Aorta (tissue), 5 donors: ENCODE measurements at regions not wholly inside any gene's neighbourhood (a gene's known extent, or its start where the extent isn't known, plus 50 kb on each side); places are given as distances from the start of the nearest gene placed in this dataset.
"Not testable (repeated sequence)": the region's sequence is repeated elsewhere in the genome, so short reads cannot be mapped to it uniquely, and the experiment has no call there.

Experiments used
- ATAC-seq: fragments of 200-7000 bp; cut with Tn5 transposase; one replicate; pipeline ENCODE4 v1.9.1; 2022; ENCODE audit warnings: moderate library complexity; ENCODE audit not compliant: low FRiP score
- DNase-seq, 2 donors: peaks; one replicate each; pipeline ENCODE4 v3.0.0-alpha.2; 2020
- H3K27ac ChIP-seq, 2 donors: one replicate each; pipeline ENCODE4 v1.5.1; 2013; ENCODE audit warnings: low read length in 2 of 2, mild to moderate bottlenecking in 2 of 2, moderate library complexity in 2 of 2, control low read depth in 1 of 2, inconsistent platforms in 1 of 2, low read depth in 1 of 2
- H3K27me3 ChIP-seq, 2 donors: one replicate each; pipeline ENCODE4 v1.6.1; 2013; ENCODE audit warnings: control low read depth in 1 of 2, low read length in 1 of 2, mild to moderate bottlenecking in 1 of 2, moderate library complexity in 1 of 2; ENCODE audit not compliant: insufficient read depth in 2 of 2, control insufficient read depth in 1 of 2
- H3K36me3 ChIP-seq, 2 donors: one replicate each; pipeline ENCODE4 v1.6.1; 2013; ENCODE audit warnings: control low read depth in 1 of 2, low read length in 1 of 2, mild to moderate bottlenecking in 1 of 2; ENCODE audit not compliant: insufficient read depth in 2 of 2, control insufficient read depth in 1 of 2
- H3K4me1 ChIP-seq, 2 donors: one replicate each; pipeline ENCODE4 v1.6.1; 2013; ENCODE audit warnings: low read length in 2 of 2, control low read depth in 1 of 2, mild to moderate bottlenecking in 1 of 2, moderate library complexity in 1 of 2; ENCODE audit not compliant: insufficient read depth in 2 of 2, control insufficient read depth in 1 of 2
- H3K4me3 ChIP-seq, 2 donors: one replicate each; pipeline ENCODE4 v1.5.1; 2013; ENCODE audit warnings: low read length in 2 of 2, control low read depth in 1 of 2, mild to moderate bottlenecking in 1 of 2
- H3K9me3 ChIP-seq: one replicate; pipeline ENCODE4 v1.6.1; 2013; ENCODE audit warnings: mild to moderate bottlenecking, low read length; ENCODE audit not compliant: control insufficient read depth
- WGBS, 2 donors: extraction: QIAGEN DNeasy Blood & Tissue Kit; methylation state at CpG; one replicate each; pipeline ENCODE4 v1.1.7; 2013; 5-methylcytosine and 5-hydroxymethylcytosine counted together
- intact Hi-C, 2 donors: fragments of 100-400 bp; cut with DNase I; formaldehyde crosslinking; loops; one replicate each; pipeline versions ENCODE4 v1.14.2 to v1.15.0; 2022
- donor health status: healthy with polysubstance abuse.
- donor health status: Bipolar disorder and iron deficiency.
- donor health status: DM: no; HTN: no; CAD: no.
- donor health status: DM: no; HTN: no; CAD: no.
- donor health status: DM: yes; HTN: yes; CAD: no.

DNA sequence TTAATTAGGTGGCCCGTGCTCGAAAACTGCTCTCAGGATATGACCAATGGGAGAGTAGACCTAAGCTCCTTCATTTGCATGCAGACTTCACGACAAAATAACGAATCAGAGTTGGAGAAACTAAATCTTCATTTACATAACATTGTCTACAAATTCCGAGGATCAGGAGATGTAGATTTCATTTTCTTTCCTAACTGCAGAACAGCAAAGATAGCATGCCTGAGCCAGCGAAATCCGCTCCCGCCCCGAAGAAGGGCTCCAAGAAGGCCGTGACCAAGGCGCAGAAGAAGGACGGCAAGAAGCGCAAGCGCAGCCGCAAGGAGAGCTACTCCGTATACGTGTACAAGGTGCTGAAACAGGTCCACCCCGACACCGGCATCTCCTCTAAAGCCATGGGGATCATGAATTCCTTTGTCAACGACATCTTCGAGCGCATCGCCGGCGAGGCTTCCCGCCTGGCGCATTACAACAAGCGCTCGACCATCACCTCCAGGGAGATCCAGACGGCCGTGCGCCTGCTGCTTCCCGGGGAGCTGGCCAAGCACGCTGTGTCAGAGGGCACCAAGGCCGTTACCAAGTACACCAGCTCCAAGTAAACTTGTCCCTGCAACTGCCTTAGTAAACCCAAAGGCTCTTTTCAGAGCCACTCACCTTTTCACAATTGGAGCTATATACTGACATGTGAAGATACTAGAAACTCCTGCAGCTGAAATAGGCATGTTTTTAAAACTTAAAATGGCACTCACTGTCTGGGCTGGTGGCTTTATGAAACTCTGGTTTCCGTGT, 96.5 kb downstream of the HFE start:
- 0% methylated on average over 36 of the region's 36 CpGs for WGBS, 2 donors
- ATAC-seq (peak; percentile 93), DNase-seq (peak; percentile 77 to 87)
- no peaks in the 10 kb centered on the region for H3K36me3 ChIP-seq
- no peaks in the 10 kb centered on the region for H3K4me1 ChIP-seq
- peak overlapping the region; percentile 73 to 82 for H3K4me3 ChIP-seq
- intact Hi-C loops: loop anchor here in 1 of 2 donors (10.0 kb wide), 1 partner anchor 149 kb away; a partner anchor contains a TSS
- H3K9me3 ChIP-seq: no peaks in the 10 kb centered on the region
- H3K27ac ChIP-seq: peak overlapping the region; percentile 63 to 79
- H3K27me3 ChIP-seq: no peaks in the 10 kb centered on the region

DNA sequence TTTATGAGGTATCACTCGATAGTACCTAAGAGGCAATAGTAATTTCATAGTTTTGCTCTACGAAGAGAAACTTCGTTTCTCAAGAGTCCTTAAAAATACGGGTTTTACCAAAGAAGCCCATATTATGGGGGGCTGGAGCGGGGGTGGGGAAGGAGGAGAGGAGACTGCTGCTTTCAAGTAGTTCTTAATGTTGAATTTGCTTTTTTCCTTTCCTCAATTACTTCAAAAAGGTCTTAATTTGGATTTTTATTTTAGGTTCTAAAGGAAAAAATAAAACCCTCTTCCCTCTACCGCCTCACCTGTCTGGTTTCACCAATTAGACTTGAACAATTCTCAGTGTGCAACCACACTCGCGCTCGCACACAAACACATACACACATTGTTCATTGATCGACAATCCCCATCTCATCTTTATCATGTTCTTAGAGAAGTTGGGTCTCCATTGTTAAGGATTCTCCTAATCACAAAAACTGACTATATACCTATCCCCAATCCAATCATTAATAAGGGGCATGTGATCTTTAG, 97.2 kb downstream of the HFE start:
- intact Hi-C loops: loop anchor here in 1 of 2 donors (10.0 kb wide), 1 partner anchor 150 kb away; a partner anchor contains a TSS
- Histone ChIP-seq H3K36me3 (no peaks in the 10 kb centered on the region), H3K4me3 (peak overlapping the region; percentile 60 to 73), H3K4me1 (no peaks in the 10 kb centered on the region), H3K9me3 (no peaks in the 10 kb centered on the region), H3K27me3 (no peaks in the 10 kb centered on the region), H3K27ac (no peak overlapping the region)
- WGBS, 2 donors: 52 to 53% methylated on average over 10 of the region's 10 CpGs
- ATAC-seq: no peak
- DNase-seq: no peak

DNA sequence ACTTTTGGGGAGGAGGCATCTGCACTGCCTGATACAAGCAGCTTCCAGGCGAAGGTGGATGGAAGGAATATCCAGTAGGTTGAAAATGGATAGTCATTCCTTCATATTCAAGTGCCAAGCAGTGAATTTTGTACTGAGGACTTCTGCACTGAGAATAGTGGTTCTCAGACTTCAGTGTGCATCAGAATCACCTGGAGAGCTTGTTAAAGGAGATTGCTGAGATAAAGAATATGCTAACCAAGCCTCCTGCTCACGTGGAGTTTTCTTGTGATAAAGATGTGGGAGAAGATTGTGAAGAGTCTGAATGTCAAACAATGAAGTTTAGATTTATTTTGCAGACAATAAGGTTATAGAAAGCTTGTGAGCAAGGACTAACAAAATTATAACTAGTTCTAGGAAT, 97.8 kb downstream of the HFE start:
- no peaks in the 10 kb centered on the region for H3K36me3 ChIP-seq
- WGBS, 2 donors: 90% methylated on average over 2 of the region's 2 CpGs
- no peak overlapping the region for H3K27ac ChIP-seq
- no peaks in the 10 kb centered on the region for H3K4me1 ChIP-seq
- no peak overlapping the region for H3K4me3 ChIP-seq
- no peaks in the 10 kb centered on the region for H3K9me3 ChIP-seq
- ATAC-seq: no peak
- intact Hi-C loops: loop anchor here in 1 of 2 donors (10.0 kb wide), 1 partner anchor 150 kb away; a partner anchor contains a TSS
- H3K27me3 ChIP-seq: no peaks in the 10 kb centered on the region
- DNase-seq: no peak

DNA sequence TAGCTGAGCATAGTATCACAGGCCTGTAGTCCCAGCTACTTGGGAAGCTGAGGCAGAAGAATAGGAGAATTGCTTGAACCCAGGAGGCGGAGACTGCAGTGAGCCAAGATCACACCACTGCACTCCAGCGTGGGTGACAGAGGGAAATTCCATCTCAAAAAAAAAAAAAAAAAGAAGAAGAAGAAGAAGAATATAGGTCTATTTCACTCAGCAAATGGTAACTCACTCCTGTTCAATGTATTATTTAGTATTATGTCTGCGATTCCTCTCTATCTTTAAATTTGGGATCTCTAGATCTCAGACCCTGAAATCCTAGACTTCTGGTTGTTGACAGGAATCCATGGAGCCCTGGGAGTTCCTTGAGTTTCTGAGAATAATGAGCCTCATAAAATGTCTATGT, 98.6 kb downstream of the HFE start:
- Histone ChIP-seq H3K4me3 (no peak overlapping the region), H3K4me1 (no peaks in the 10 kb centered on the region), H3K9me3 (no peaks in the 10 kb centered on the region), H3K27me3 (no peaks in the 10 kb centered on the region), H3K27ac (no peak overlapping the region), H3K36me3 (no peaks in the 10 kb centered on the region)
- 95 to 100% methylated on average over 3 of the region's 3 CpGs for WGBS, 2 donors
- DNase-seq (no peak), ATAC-seq (no peak)
- intact Hi-C loops: loop anchor here in 1 of 2 donors (10.0 kb wide), 1 partner anchor 151 kb away; a partner anchor contains a TSS

DNA sequence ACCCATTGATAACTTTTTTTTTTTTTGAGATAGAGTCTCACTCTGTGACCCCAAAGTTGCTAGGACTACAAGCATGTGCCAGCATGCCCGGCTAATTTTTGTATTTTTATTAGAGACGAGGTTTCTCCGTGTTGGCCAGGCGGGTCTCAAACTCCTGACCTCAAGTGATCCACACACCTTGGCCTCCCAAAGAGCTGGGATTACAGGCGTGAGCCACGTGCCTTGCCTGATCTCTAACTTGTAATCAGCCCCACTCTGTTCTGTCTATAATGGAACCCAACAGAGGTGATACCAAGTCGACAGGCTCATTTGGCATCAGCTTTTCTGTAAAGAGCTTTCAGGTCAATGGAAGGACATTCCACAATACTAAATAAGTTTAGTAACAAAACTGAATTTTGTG, 99.4 kb downstream of the HFE start:
- Histone ChIP-seq H3K4me3 (no peak overlapping the region), H3K36me3 (no peaks in the 10 kb centered on the region), H3K27me3 (no peaks in the 10 kb centered on the region), H3K4me1 (no peaks in the 10 kb centered on the region), H3K27ac (no peak overlapping the region), H3K9me3 (no peaks in the 10 kb centered on the region)
- intact Hi-C loops: loop anchor here in 1 of 2 donors (10.0 kb wide), 1 partner anchor 152 kb away; a partner anchor contains a TSS
- ATAC-seq (no peak), DNase-seq (no peak)
- WGBS, 2 donors: 93 to 95% methylated on average over 7 of the region's 7 CpGs

DNA sequence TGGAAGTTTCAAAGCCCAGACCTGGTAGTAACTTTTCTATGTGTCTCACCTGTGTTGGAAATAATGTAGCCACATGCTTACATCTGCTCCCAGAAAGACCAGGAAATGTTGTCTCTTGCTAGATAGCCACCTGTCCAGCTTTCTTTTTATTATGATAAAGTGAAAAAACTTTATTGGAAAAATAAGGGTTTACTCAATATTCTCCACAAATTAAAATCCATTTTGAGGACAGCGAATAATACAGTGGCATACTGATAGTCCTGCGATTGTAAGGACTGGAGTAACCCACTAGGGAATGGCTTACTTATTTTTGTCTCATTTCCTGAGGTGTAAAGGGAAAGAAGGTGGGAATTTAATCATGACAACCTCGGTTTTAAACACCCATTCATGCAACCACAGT, 100.1 kb downstream of the HFE start:
- Histone ChIP-seq H3K9me3 (no peaks in the 10 kb centered on the region), H3K27ac (no peak overlapping the region), H3K4me1 (no peaks in the 10 kb centered on the region), H3K27me3 (no peaks in the 10 kb centered on the region), H3K36me3 (no peaks in the 10 kb centered on the region), H3K4me3 (no peak overlapping the region)
- DNase-seq (no peak), ATAC-seq (no peak)
- WGBS, 2 donors: 56% methylated on average over 3 of the region's 3 CpGs
- intact Hi-C loops: loop anchor here in 1 of 2 donors (10.0 kb wide), 1 partner anchor 152 kb away; a partner anchor contains a TSS

DNA sequence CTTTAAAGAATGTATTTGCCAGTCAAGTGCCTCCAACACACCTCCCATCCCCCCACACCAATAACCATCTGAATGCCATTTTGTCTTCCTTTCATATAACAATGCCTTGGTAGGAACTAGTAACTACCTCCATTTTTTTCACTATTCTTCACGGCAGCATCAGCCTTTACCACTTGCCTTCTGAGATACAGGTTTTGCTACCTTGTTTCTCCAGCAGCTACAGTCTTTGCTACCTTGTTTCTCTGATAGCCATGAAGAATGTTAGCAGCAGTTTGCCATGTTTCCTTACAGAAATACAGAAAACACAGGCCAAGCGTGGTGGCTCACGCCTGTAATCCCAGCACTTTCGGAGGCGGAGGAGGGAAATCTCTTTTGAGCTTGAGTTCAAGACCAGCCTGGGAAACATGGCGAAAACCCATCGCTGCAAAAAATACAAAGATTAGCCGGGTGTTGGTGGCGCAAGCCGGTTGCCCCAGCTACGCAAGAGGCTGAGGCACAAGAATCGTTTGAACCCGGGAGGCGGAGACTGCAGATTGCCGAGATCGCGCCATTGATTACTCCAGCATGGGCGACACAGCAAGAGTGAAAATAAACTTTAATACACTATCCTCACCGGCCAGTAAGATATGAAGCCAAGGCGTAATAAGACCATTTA, 100.9 kb downstream of the HFE start:
- Histone ChIP-seq H3K9me3 (no peaks in the 10 kb centered on the region), H3K36me3 (no peaks in the 10 kb centered on the region), H3K27ac (peak overlapping the region; percentile 25 to 93), H3K4me3 (peak overlapping the region; percentile 34 to 79), H3K27me3 (no peaks in the 10 kb centered on the region), H3K4me1 (no peaks in the 10 kb centered on the region)
- intact Hi-C loops: loop anchor here in 1 of 2 donors (10.0 kb wide), 1 partner anchor 153 kb away; a partner anchor contains a TSS
- WGBS, 2 donors: 11 to 12% methylated on average over 20 of the region's 20 CpGs
- ATAC-seq: peak; percentile 52
- no peak for DNase-seq

DNA sequence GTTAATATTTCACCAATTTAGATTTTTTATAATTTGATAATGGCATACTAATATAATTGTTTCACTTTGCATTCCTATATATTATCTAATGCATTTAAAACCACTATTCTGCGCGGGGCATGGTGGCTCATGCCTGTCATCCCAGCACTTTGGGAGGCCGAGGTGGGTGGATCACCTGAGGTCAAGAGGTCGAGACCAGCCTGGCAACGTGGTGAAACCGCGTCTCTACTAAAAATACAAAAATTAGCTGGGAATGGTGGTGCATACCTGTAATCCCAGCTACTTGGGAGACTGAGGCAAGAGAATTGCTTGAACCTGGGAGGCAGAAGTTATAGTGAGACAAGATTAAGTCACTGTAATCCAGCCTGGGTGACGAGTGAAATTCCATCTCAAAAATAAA, 104.3 kb downstream of the HFE start:
- not testable (repeated sequence) for H3K36me3 ChIP-seq, DNase-seq, H3K27ac ChIP-seq, H3K9me3 ChIP-seq, H3K4me3 ChIP-seq, H3K4me1 ChIP-seq, ATAC-seq, H3K27me3 ChIP-seq
- WGBS, 2 donors: 85 to 88% methylated on average over 8 of the region's 8 CpGs
- intact Hi-C loops: loop anchor here in 1 of 2 donors (10.0 kb wide), 1 partner anchor 1283 kb away; the partner anchor contains the start of gene ZNF184
